ENCODE measurements at regions not wholly inside any gene's neighbourhood (a gene's known extent, or its start where the extent isn't known, plus 50 kb on each side); places are given as distances from the start of the nearest gene placed in this dataset.

- TF ChIP-seq CHD7 (IDR thresholded peaks at IDR 0.05; ENCODE audit: insufficient replicate concordance, low read length) = no peak
- no peak for TF ChIP-seq GTF2F1 (IDR thresholded peaks at IDR 0.05; ENCODE audit: borderline replicate concordance, low read depth, low read length)
These were observed 518.7 kb downstream of the RWDD3 start (continued) for GRCh38 chr1:95752515-95753381.

Measured in H1 (cell line).